IMR-90 (cell line): ENCODE measurements at regions not wholly inside any gene's neighbourhood (a gene's known extent, or its start where the extent isn't known, plus 50 kb on each side); places are given as distances from the start of the nearest gene placed in this dataset.

Experiments used
- POLR2A ChIP-seq: IDR thresholded peaks from 2 replicates; pipeline ENCODE4 v1.6.1; 2012; ENCODE audit warnings: mild to moderate bottlenecking, low read depth, low read length
- TF ChIP-seq, protein P1 (sequence below): fragments of 150-350 bp; IDR thresholded peaks from 2 replicates; pipeline ENCODE4 v1.6.1; 2016; ENCODE audit warnings: low read depth, mild to moderate bottlenecking, low read length, moderate library complexity, borderline replicate concordance
- TF ChIP-seq, protein P2 (sequence below): conservative IDR thresholded peaks from 2 replicates; pipeline ENCODE4 v1.5.1; 2012; ENCODE audit warnings: mild to moderate bottlenecking, low read depth, low read length, improper control_type of control experiment

DNA sequence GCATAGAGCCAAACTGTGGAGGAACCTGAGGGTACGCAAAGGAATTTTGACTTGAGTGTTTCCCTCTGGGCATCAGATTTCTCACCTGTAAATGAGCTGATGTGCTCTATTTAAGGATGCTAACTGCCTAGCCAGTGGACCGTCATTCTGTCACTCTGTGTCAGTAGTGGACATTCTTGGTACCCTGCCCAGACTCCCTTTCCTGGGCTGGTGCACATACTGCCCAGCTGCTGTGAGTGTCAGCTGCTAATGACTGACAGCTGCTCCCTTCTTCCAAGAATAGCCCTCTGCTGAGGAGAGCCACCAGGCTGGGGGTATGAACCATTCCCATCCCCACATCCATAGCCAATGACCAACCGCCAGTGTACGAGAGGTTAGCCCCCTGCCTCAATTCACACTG, 193.1 kb upstream of the DAB1 start:
- TF ChIP-seq, protein P1, sequence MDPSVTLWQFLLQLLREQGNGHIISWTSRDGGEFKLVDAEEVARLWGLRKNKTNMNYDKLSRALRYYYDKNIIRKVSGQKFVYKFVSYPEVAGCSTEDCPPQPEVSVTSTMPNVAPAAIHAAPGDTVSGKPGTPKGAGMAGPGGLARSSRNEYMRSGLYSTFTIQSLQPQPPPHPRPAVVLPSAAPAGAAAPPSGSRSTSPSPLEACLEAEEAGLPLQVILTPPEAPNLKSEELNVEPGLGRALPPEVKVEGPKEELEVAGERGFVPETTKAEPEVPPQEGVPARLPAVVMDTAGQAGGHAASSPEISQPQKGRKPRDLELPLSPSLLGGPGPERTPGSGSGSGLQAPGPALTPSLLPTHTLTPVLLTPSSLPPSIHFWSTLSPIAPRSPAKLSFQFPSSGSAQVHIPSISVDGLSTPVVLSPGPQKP = no peak
- TF ChIP-seq, protein P2, sequence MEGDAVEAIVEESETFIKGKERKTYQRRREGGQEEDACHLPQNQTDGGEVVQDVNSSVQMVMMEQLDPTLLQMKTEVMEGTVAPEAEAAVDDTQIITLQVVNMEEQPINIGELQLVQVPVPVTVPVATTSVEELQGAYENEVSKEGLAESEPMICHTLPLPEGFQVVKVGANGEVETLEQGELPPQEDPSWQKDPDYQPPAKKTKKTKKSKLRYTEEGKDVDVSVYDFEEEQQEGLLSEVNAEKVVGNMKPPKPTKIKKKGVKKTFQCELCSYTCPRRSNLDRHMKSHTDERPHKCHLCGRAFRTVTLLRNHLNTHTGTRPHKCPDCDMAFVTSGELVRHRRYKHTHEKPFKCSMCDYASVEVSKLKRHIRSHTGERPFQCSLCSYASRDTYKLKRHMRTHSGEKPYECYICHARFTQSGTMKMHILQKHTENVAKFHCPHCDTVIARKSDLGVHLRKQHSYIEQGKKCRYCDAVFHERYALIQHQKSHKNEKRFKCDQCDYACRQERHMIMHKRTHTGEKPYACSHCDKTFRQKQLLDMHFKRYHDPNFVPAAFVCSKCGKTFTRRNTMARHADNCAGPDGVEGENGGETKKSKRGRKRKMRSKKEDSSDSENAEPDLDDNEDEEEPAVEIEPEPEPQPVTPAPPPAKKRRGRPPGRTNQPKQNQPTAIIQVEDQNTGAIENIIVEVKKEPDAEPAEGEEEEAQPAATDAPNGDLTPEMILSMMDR = no peak
- TF ChIP-seq POLR2A = no peak
